Dendritic cell treated with granulocyte-macrophage colony-stimulating factor and Interleukin-4, amounts not matched to agents 40 ng/mL and 50 ng/mL, for 4 days (primary cell): ENCODE measurements at regions not wholly inside any gene's neighbourhood (a gene's known extent, or its start where the extent isn't known, plus 50 kb on each side); places are given as distances from the start of the nearest gene placed in this dataset.

Experiments used
- H3K27ac Mint-ChIP-seq: one replicate; pipeline ENCODE4 v1.8.0; 2022; ENCODE audit warnings: mild to moderate bottlenecking, mixed read lengths
- H3K27me3 Mint-ChIP-seq: one replicate; pipeline ENCODE4 v1.8.0; 2022; ENCODE audit warnings: mild to moderate bottlenecking, mixed read lengths
- H3K36me3 Mint-ChIP-seq: one replicate; pipeline ENCODE4 v1.8.0; 2022; ENCODE audit warnings: low read depth, mixed read lengths
- H3K4me1 Mint-ChIP-seq: one replicate; pipeline ENCODE4 v1.8.0; 2022; ENCODE audit warnings: low read depth, mixed read lengths
- H3K4me3 Mint-ChIP-seq: one replicate; pipeline ENCODE4 v1.8.0; 2022; ENCODE audit warnings: mild to moderate bottlenecking, moderate library complexity, mixed read lengths
- H3K9me3 Mint-ChIP-seq: one replicate; pipeline ENCODE4 v1.8.0; 2022; ENCODE audit warnings: mixed read lengths
- intact Hi-C: fragments of 100-400 bp; cut with micrococcal nuclease; formaldehyde crosslinking; loops from one replicate; pipeline ENCODE4 v1.15.0; 2022

DNA sequence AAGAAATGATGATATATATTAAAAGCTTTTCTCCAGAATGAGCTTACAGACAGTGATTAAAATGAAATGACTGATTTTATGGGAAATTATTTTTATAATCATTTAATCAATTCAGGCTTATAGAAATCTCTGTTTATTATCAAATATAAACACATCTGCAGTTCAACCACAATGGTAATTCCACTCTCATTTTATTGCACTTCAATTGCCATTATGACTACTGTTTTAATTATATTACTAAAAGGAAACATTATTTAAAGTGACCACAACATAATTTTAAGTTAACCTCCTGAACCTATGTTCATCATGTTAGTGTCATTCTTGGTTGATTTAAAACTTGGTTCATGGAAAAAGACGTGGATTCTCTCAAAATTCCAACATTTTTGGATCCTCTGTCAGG lies 536.3 kb downstream of the SLC6A15 start:
- H3K4me1 Mint-ChIP-seq, result no peaks in the 10 kb centered on the region
- H3K27me3 Mint-ChIP-seq, result no peaks in the 10 kb centered on the region
- H3K36me3 Mint-ChIP-seq, result no peaks in the 10 kb centered on the region
- no peak overlapping the region for H3K4me3 Mint-ChIP-seq
- H3K27ac Mint-ChIP-seq, result no peak overlapping the region
- intact Hi-C loops, result no loop called here
- H3K9me3 Mint-ChIP-seq, result peaks cover 9% of the 10 kb centered on the region

DNA sequence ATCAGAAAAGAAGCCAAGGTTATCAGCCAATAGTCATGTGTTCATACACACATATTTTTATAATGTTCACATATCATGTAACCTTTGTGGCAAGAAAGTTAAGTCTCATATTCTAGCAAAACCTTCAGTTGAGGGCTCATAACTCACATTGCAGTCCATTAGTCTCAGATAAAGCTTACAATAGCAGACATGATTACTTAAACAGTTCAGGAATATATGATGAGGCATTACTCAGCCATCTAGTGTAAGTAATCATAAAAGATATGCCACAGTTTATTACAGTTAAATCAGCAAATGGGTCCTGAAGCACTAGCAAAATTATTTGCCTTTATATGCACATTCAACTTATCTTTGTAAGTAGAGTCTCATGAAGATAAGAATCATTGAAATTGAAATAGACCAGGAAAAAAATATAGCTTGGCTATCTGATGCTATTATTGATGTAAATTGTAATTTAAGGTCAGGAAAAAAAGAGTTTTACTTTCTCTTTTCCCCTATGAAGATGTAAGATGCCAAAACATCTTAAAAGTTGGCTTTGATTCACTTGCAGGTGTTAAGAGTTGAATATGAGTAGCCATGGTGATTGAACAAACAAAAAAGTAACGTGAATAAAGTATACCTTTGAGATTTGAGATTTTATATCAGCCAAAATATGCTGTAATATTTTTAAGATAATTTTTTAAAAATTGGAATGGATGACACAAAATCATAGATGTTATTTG lies 537.0 kb downstream of the SLC6A15 start:
- H3K36me3 Mint-ChIP-seq, result no peaks in the 10 kb centered on the region
- no peaks in the 10 kb centered on the region for H3K4me1 Mint-ChIP-seq
- intact Hi-C loops, result no loop called here
- no peak overlapping the region for H3K27ac Mint-ChIP-seq
- H3K27me3 Mint-ChIP-seq, result no peaks in the 10 kb centered on the region
- no peak overlapping the region for H3K4me3 Mint-ChIP-seq
- peaks cover 9% of the 10 kb centered on the region for H3K9me3 Mint-ChIP-seq

DNA sequence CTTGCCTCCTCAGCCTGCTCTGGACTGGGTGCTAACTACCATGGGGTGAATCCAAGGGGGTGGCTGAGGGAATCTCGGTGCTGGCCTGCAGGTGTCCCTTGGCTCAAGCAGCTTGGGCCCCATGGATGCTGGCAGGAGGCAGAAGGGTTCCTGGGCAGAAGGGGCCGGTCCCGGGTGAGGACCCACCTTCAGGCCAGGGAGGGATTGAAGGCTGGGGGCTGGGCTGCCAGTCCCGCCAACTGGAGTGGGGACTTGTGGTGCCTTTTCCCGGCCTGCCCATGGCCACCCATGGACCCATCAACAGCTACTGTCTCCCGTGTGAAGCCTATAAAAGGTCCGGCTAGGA lies 550.1 kb downstream of the SLC6A15 start:
- Mint-ChIP-seq H3K27ac (no peak overlapping the region), H3K4me1 (no peaks in the 10 kb centered on the region), H3K36me3 (no peaks in the 10 kb centered on the region), H3K4me3 (no peak overlapping the region), H3K27me3 (no peaks in the 10 kb centered on the region), H3K9me3 (no peaks in the 10 kb centered on the region)
- intact Hi-C loops, result no loop called here

DNA sequence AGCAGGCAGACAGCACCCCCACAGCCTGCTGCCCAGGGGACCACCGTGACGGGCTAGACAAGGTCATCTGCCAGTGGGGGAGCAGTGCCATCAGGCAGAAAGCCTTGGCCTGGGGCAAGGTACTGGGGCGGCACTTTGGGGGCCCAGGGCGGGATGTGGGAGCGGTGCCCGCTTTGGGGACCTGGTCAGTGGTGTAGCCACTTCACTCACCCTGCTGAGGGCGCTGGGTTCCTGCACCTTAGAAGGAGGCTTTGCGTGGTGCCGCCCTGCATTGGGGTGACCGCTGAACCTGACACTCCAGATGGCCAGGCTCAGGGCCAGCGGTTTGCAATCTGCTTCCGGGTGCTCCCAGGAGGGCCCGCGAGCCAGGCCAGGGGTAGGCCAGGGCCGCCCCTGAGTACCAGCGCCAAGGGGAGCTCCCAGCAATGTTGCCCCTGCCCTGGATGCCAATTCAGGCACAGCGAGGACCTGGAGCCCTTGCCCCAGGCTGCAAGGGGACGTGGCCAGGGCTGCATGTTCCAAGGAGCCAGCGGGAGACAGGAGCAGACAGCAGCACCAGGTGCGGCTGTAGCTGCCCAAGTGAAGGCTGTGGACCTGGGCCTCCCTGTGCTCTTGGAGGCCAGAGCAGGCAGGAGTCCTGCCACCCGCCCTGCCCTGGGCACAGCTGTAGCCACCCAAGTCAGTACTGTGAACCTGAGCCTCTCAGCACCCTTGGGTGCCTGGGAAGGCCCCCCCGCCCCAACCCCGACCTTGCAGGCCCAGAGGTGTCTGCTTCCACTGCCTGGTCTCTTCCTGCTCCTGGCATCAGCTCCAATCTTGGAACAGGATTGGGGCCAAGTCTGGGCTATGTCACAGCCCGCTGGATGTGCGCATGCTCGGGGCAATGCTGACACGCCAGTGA lies 550.7 kb downstream of the SLC6A15 start:
- H3K36me3 Mint-ChIP-seq, result no peaks in the 10 kb centered on the region
- intact Hi-C loops, result no loop called here
- H3K4me3 Mint-ChIP-seq, result no peak overlapping the region
- H3K9me3 Mint-ChIP-seq, result peaks cover 5% of the 10 kb centered on the region
- H3K4me1 Mint-ChIP-seq, result no peaks in the 10 kb centered on the region
- no peak overlapping the region for H3K27ac Mint-ChIP-seq
- no peaks in the 10 kb centered on the region for H3K27me3 Mint-ChIP-seq

DNA sequence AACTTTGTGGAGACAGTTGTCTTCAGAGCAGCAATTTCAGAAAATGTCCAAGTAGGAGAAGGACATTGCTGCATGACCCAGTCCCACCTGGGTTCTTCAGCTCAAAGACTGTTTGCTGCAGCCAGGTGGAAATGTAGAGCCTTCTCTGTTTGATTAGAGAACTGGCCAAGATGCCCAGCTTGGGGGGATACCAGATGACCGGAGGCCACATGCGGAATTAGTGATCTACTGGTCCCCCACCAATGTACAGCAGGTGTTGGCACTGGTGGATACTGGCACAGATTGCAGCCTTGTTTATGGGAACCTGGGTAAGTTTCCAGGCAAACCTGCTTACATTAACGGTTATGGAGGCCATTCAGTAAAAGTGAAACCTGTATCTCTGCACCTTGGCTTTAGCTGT lies 555.3 kb downstream of the SLC6A15 start:
- Mint-ChIP-seq H3K27me3 (no peaks in the 10 kb centered on the region), H3K9me3 (peaks cover 8% of the 10 kb centered on the region), H3K27ac (no peak overlapping the region), H3K36me3 (no peaks in the 10 kb centered on the region), H3K4me3 (no peak overlapping the region), H3K4me1 (no peaks in the 10 kb centered on the region)
- intact Hi-C loops, result no loop called here

DNA sequence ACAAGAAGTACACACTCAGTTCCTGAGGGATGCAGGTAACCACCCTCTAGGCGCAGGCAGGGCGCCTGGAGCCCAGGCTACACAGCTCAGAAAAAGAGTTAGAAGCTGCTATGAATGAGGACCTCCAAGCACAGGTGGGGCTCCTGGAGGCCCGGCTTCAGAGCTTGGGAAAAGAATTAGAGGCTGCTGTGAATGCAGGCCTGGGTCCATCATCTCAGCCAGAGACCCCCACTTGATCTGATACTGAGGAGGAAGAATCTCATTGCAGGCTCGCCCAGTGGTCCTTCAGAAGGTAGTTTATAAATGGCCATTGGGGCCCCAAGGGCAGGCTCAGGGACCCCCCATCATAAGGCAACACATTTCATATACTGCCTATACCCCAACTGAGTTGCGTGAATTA lies 556.4 kb downstream of the SLC6A15 start:
- intact Hi-C loops, result no loop called here
- Mint-ChIP-seq H3K4me3 (no peak overlapping the region), H3K4me1 (no peaks in the 10 kb centered on the region), H3K27ac (no peak overlapping the region), H3K9me3 (peaks cover 8% of the 10 kb centered on the region), H3K27me3 (no peaks in the 10 kb centered on the region), H3K36me3 (no peaks in the 10 kb centered on the region)

DNA sequence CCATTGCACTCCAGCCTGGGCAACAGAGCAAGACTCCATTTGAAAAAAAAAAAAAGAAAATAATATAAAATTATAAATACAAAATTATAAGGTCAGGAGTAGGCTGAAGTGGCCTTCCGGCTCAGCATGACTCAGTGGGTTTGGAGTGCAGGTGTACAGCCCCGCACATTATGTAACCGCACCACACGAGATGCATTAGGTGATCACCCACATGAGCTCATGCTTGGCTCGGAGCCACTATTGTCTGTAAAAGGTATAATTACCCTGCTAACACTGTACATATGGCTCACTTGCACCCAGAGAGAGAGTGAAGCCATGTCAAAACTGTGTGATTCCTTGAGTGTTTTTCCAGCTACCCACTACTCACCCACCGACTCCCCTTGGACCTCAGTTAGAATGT lies 557.0 kb downstream of the SLC6A15 start:
- no peaks in the 10 kb centered on the region for H3K27me3 Mint-ChIP-seq
- peaks cover 8% of the 10 kb centered on the region for H3K9me3 Mint-ChIP-seq
- H3K27ac Mint-ChIP-seq, result no peak overlapping the region
- no peaks in the 10 kb centered on the region for H3K4me1 Mint-ChIP-seq
- intact Hi-C loops, result no loop called here
- no peak overlapping the region for H3K4me3 Mint-ChIP-seq
- no peaks in the 10 kb centered on the region for H3K36me3 Mint-ChIP-seq

DNA sequence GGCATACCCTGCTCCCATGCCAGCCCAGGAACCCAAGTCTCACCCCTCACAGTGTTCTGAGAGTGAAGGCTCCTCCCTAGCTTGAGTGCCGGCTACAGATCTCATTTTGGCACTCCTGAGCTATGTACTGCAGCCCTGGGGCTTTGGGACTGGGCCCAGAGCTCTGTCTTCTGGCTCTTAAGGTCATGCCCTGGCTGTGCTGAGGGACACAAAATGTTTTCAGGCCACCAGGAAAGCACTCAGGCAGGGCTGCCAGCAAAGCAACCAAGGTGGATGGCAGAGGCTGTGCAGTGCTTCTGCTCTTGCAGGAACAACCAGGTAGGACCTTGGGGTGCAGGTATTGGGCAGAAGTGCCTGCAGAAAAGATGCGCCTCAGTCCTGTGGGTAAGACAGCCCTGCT lies 564.0 kb downstream of the SLC6A15 start:
- Mint-ChIP-seq H3K27me3 (no peaks in the 10 kb centered on the region), H3K36me3 (no peaks in the 10 kb centered on the region), H3K4me1 (no peaks in the 10 kb centered on the region), H3K9me3 (no peaks in the 10 kb centered on the region), H3K27ac (no peak overlapping the region), H3K4me3 (no peak overlapping the region)
- intact Hi-C loops, result no loop called here

DNA sequence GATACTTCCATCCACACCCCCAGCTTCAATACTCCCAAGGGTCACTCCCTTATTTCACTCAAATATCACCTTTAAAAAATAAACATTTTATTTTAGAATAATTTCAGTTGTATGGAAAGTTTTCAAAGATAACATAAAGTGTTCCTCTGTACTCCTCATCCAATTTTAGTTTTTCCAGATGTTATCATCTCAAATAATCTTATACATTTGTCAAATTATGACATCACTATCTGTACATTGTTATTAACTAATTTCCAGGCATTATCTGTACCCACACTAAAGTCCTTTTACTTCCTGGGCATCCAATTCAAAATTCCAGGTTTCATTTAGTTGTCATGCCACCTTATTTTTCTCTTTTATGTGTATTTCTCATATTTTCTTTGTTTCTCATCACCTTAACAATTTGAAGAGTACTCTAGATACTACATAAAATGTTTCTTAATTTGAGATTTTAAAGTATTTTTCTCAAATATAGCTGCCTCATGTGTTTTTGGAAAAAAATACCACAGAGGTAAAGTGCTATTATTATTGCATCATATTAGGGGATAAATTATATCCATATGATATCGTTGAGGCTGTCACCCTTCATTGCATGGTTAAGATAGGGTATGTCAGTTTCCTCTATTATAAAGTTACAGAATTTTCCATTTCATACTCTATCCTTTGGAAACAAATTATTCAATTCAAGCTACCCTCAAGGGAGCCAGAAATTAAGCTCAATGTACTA lies 571.0 kb downstream of the SLC6A15 start:
- Mint-ChIP-seq H3K4me3 (no peak overlapping the region), H3K4me1 (no peaks in the 10 kb centered on the region)

DNA sequence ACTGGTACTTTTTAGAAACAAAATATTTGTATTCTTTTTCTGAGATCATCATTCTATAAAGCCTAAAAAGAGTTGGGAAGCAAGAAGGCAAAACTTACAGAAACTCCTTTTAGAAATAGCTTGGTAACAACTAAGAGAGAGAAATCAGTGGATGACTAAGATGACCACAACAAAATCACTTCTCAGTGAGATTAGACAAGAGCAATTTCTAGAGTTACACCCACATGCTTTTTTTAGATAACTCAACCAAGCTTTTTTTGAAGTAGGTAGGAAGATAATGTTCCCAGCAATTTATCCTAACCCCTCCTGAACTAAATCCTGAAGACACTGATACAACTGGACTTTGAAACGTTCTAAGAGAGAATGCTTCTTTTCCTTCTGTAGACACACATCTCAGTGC lies 576.4 kb downstream of the SLC6A15 start:
- Mint-ChIP-seq H3K4me1 (no peaks in the 10 kb centered on the region), H3K27me3 (no peaks in the 10 kb centered on the region), H3K27ac (no peak overlapping the region), H3K9me3 (no peaks in the 10 kb centered on the region), H3K4me3 (no peak overlapping the region), H3K36me3 (no peaks in the 10 kb centered on the region)
- intact Hi-C loops, result no loop called here

More for the DNA sequence above, 571.0 kb downstream of the SLC6A15 start:
- intact Hi-C loops, result no loop called here
- Mint-ChIP-seq H3K9me3 (no peaks in the 10 kb centered on the region), H3K27me3 (no peaks in the 10 kb centered on the region), H3K36me3 (no peaks in the 10 kb centered on the region), H3K27ac (no peak overlapping the region)

DNA sequence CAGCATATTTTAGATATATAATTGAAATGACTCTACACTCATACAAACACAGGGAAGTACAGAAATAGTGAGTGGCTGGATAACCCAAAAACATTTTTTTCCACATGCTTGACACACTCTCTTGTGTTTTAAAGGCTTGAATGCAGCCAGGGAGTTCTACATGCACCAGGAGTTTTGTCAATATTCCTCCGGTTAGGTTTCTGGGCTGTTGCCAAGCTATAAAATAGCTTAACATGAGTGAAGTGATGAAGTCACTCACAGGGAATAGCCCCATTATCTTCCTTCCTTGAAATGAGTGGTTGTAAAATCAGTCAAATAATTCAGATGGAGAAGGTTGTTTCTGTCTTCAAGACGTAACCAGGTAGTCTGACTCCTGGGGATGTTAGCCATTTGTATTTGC lies 582.7 kb downstream of the SLC6A15 start:
- intact Hi-C loops, result no loop called here
- H3K4me3 Mint-ChIP-seq, result no peak overlapping the region
- no peaks in the 10 kb centered on the region for H3K4me1 Mint-ChIP-seq
- no peak overlapping the region for H3K27ac Mint-ChIP-seq
- no peaks in the 10 kb centered on the region for H3K27me3 Mint-ChIP-seq
- H3K9me3 Mint-ChIP-seq, result no peaks in the 10 kb centered on the region
- no peaks in the 10 kb centered on the region for H3K36me3 Mint-ChIP-seq

DNA sequence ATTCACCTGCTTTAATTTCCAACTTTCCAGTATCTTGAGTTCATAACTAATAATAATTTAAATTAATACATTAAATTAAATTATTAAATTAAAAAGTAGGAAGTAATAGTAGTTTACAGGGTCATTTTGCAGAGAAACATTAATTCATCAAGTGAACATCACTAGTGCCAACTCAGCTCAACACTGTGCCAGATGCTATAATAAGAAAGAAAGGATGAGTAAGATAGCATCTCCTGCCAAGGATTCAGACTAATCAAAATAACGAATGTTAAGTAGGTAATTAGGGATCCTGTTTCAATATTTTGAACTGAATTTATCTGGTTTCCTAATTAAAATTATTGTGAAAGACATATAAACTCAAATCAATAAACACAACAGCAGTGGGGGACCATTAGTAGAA lies 596.7 kb downstream of the SLC6A15 start:
- Mint-ChIP-seq H3K27ac (no peak overlapping the region), H3K9me3 (peaks cover 7% of the 10 kb centered on the region), H3K4me3 (no peak overlapping the region), H3K4me1 (no peaks in the 10 kb centered on the region), H3K27me3 (no peaks in the 10 kb centered on the region), H3K36me3 (no peaks in the 10 kb centered on the region)
- intact Hi-C loops, result no loop called here

DNA sequence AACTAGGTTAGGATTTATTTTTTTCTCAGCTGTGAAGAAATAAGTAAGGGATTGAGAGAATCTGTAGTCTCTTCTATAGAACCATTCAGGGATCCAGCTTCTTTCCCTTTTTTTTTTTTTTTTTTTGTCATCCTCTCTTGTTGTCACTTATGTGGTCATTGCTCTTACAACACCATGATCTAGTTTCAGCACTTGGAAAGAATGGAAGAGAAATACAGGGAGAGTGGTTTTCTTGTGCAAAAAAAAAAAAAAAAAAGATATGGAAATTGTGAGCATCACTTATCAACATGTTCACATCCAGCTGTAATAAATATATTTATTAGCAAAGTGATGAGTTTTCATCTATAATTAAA lies 599.3 kb downstream of the SLC6A15 start:
- H3K36me3 Mint-ChIP-seq, result no peaks in the 10 kb centered on the region
- no peaks in the 10 kb centered on the region for H3K4me1 Mint-ChIP-seq
- no peak overlapping the region for H3K4me3 Mint-ChIP-seq
- intact Hi-C loops, result no loop called here
- H3K9me3 Mint-ChIP-seq, result peaks cover 9% of the 10 kb centered on the region
- no peaks in the 10 kb centered on the region for H3K27me3 Mint-ChIP-seq
- no peak overlapping the region for H3K27ac Mint-ChIP-seq

DNA sequence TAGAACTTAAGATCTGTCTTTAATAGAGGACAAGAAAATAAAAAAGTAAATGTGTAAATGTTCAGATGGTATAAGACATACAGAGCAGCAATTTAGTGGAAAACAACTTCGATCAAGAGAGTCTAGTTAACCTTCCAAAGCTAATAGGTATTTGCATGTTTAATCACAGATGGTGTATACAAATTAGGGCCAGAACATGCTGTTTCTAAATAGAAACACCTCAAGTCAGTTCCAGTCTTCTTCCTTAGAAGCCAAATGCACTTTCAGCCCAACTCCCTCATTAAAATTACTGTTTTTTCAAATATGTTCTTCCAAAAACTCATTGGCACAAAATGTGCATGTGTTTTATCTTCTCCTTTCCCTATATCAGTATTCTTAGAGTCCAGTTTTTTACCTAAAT lies 604.4 kb downstream of the SLC6A15 start:
- Mint-ChIP-seq H3K4me3 (no peak overlapping the region), H3K36me3 (no peaks in the 10 kb centered on the region), H3K4me1 (no peaks in the 10 kb centered on the region), H3K9me3 (peaks cover 14% of the 10 kb centered on the region), H3K27ac (no peak overlapping the region), H3K27me3 (no peaks in the 10 kb centered on the region)
- intact Hi-C loops, result no loop called here
